Heart right ventricle (tissue), 16 donors: ENCODE measurements at regions not wholly inside any gene's neighbourhood (a gene's known extent, or its start where the extent isn't known, plus 50 kb on each side); places are given as distances from the start of the nearest gene placed in this dataset.

Experiments used
- ATAC-seq, 8 donors: fragments of 200-7000 bp; cut with Tn5 transposase; one replicate each; pipeline ENCODE4 v1.9.1; 2020; ENCODE audit warnings: mild to moderate bottlenecking in 8 of 8, moderate library complexity in 8 of 8, moderate number of reproducible peaks in 1 of 8
- DNase-seq, 2 donors: peaks; one replicate each; pipeline ENCODE4 v3.0.0-alpha.2; 2020
- H3K27ac ChIP-seq, 10 donors: fragments of 200-600 bp; sonication (generic) in 2 of 10; one replicate each; pipeline versions ENCODE4 v1.5.0 to v1.8.0; 2020 to 2022; ENCODE audit warnings: mild to moderate bottlenecking in 3 of 10
- H3K27me3 ChIP-seq, 7 donors: fragments of 200-600 bp; one replicate each; pipeline ENCODE4 v1.8.0; 2021 to 2022; ENCODE audit warnings: mild to moderate bottlenecking in 2 of 7
- H3K36me3 ChIP-seq, 9 donors: fragments of 200-600 bp; sonication (generic) in 1 of 9; one replicate each; pipeline versions ENCODE4 v1.5.0 to v1.8.0; 2020 to 2022; ENCODE audit warnings: mild to moderate bottlenecking in 2 of 9
- H3K4me1 ChIP-seq, 9 donors: fragments of 200-600 bp; sonication (generic) in 1 of 9; one replicate each; pipeline versions ENCODE4 v1.5.0 to v1.8.0; 2020 to 2022; ENCODE audit warnings: mild to moderate bottlenecking in 4 of 9
- H3K4me3 ChIP-seq, 10 donors: fragments of 200-600 bp; sonication (generic) in 2 of 10; one replicate each; pipeline versions ENCODE4 v1.5.0 to v1.8.0; 2020 to 2022; ENCODE audit warnings: mild to moderate bottlenecking in 7 of 10, moderate library complexity in 2 of 10
- H3K9me3 ChIP-seq, 11 donors: fragments of 200-600 bp in 10 of 11; sonication (generic) in 2 of 11; one replicate each; pipeline versions ENCODE4 v1.5.0 to v1.8.0; 2013 to 2022; ENCODE audit warnings: mild to moderate bottlenecking in 2 of 11, control low read depth in 1 of 11, moderate library complexity in 1 of 11
- WGBS, 2 donors: extraction: QIAGEN DNeasy Blood & Tissue Kit; methylation state at CpG; one replicate each; pipeline ENCODE4 v1.1.7; 2013; ENCODE audit warnings: inconsistent platforms in 1 of 2; 5-methylcytosine and 5-hydroxymethylcytosine counted together
- intact Hi-C, 10 donors: fragments of 100-400 bp; cut with DNase I; formaldehyde crosslinking; loops; one replicate each; pipeline versions ENCODE4 v1.11.1 to v1.14.2; 2022
- TF ChIP-seq, protein P1 (sequence below), 9 donors: fragments of 200-600 bp; sonication (generic) in 2 of 9; IDR thresholded peaks; one replicate each; pipeline versions ENCODE4 v1.5.0 to v1.8.0; 2021 to 2022; ENCODE audit warnings: antibody characterized with exemption in 9 of 9, mild to moderate bottlenecking in 5 of 9, moderate library complexity in 1 of 9
- donor health status: Arrhythmogenic right ventricular cardiomyopathy.
- donor health status: ischemic (EF 13 %, LVEDD 7.1; RV severe dilation, severe dysfunction).
- donor health status: healthy with polysubstance abuse.
- donor health status: DM: no; HTN: yes; CAD: no.
- donor health status: DM: no; HTN: no; CAD: no.
- donor health status: ischemic (EF 25% LVEDD 6.9; RV normal size, moderate dysfunction).
- donor health status: ischemic (EF 25% LVEDD 5.7; RV mildly dilated, moderate dysfunction).
- donor health status: healthy.
- donor health status: DM: yes; HTN: yes; CAD: no.
- donor health status: Ischemic cardiomyopathy.
- donor health status: ischemic (EF 35%, LVEDD 5.7; RV mildly dilated, moderate dysfunction).
- donor health status: nonischemic (EF 11% LVEDD 7.7; RV severe dilation, severe dysfunction).
- donor health status: DM: yes; HTN: yes; CAD: no.
- donor health status: PGD.
- donor health status: ischemic (EF 29% LVEDD 5.4; RV normal size, mild dysfunction).
- donor health status: nonischemic (EF 23%, LVEDD 6.1; RV moderate dilation, normal function).

DNA sequence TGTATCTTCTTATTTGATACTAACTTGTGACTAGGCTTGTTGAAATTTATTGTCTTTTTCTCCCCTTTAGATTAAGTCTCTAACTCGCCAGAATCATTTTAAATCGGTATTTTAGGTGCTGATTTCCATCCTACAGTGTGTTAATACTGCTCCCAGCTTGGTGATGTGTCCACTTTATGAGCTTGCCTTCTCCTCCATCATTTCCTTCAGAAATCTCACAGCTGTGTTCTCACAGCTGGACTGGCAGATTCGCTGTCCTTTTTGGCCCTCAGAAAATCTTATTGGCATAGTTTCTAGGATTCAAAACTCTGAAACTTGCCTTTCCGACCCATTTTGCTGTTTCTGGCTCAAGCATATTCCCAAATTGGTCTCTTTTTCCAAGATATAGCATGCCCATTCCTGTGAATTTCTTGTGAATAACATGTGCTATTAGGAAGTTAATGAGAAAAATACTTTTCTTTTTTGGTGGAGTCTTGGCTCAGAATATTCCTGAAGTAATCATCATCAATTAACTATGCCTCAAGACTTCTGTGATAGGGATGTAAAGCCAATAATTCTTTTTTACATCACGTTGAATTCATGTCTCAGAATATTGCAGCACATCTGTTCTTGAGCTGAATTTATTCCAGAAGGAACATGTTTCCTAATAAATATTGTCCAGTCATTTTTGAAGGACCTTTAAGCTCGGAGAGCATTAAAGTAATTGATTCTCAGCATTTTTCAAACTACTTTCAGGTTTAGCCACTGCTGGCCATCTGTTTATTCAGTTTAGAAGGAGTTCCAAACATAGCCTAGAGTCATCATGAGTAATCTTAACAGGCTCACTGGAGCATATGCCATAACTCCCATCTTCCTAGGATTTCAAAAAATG lies 50.0 kb upstream of the USP44 start:
- intact Hi-C loops: no loop called here
- peaks cover 9 to 35% (median 18%) of the 10 kb centered on the region in 9 donors for H3K4me1 ChIP-seq
- TF ChIP-seq, protein P1, sequence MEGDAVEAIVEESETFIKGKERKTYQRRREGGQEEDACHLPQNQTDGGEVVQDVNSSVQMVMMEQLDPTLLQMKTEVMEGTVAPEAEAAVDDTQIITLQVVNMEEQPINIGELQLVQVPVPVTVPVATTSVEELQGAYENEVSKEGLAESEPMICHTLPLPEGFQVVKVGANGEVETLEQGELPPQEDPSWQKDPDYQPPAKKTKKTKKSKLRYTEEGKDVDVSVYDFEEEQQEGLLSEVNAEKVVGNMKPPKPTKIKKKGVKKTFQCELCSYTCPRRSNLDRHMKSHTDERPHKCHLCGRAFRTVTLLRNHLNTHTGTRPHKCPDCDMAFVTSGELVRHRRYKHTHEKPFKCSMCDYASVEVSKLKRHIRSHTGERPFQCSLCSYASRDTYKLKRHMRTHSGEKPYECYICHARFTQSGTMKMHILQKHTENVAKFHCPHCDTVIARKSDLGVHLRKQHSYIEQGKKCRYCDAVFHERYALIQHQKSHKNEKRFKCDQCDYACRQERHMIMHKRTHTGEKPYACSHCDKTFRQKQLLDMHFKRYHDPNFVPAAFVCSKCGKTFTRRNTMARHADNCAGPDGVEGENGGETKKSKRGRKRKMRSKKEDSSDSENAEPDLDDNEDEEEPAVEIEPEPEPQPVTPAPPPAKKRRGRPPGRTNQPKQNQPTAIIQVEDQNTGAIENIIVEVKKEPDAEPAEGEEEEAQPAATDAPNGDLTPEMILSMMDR (IDR thresholded peaks at IDR 0.05): no peak
- H3K27ac ChIP-seq: peak overlapping the region in 7 of 10 donors; percentile 34 to 62 (median 50)
- whole genome bisulfite sequencing, 2 donors: 54 to 56% methylated on average over 6 of the region's 6 CpGs
- no peak for DNase-seq
- H3K4me3 ChIP-seq: no peak overlapping the region
- H3K36me3 ChIP-seq: no peaks in the 10 kb centered on the region
- H3K9me3 ChIP-seq: no peaks in the 10 kb centered on the region
- peak in 6 of 8 donors; percentile 47 to 80 (median 63) for ATAC-seq
- H3K27me3 ChIP-seq: no peaks in the 10 kb centered on the region
